Tibial artery (tissue), 4 donors: ENCODE measurements at regions not wholly inside any gene's neighbourhood (a gene's known extent, or its start where the extent isn't known, plus 50 kb on each side); places are given as distances from the start of the nearest gene placed in this dataset.

Source experiments
- DNase-seq, 2 donors: peaks; one replicate each; pipeline ENCODE4 v3.0.0-alpha.2; 2019
- H3K27ac ChIP-seq, 2 donors: fragments of 200-600 bp; sonication (generic) in 1 of 2; 1 replicate in 1 of 2; 2 replicates in 1 of 2; pipeline ENCODE4 v1.5.1; 2018 to 2019; ENCODE audit warnings: mild to moderate bottlenecking in 1 of 2
- H3K27me3 ChIP-seq, 2 donors: fragments of 200-600 bp; sonication (generic) in 1 of 2; one replicate each; pipeline versions ENCODE4 v1.5.1 to v1.6.0; 2016 to 2019
- H3K36me3 ChIP-seq, 3 donors: fragments of 200-600 bp; sonication (generic) in 2 of 3; one replicate each; pipeline ENCODE4 v1.5.1; 2016 to 2019; ENCODE audit warnings: mild to moderate bottlenecking in 2 of 3
- H3K4me1 ChIP-seq, 4 donors: fragments of 200-600 bp; sonication (generic) in 2 of 4; 1 replicate in 3 of 4; 2 replicates in 1 of 4; pipeline ENCODE4 v1.5.1; 2016 to 2019
- H3K4me3 ChIP-seq, 2 donors: fragments of 200-600 bp; sonication (generic) in 1 of 2; 1 replicate in 1 of 2; 2 replicates in 1 of 2; pipeline ENCODE4 v1.5.1; 2018 to 2019; ENCODE audit warnings: mild to moderate bottlenecking in 2 of 2
- H3K9me3 ChIP-seq, 3 donors: fragments of 200-600 bp; sonication (generic) in 1 of 3; one replicate each; pipeline ENCODE4 v1.5.1; 2016 to 2019
- CTCF ChIP-seq, 2 experiments: fragments of 200-600 bp in 1 of 2; fragments of 450-650 bp in 1 of 2; IDR thresholded peaks; one replicate each; pipeline ENCODE4 v1.5.1; 2017 to 2019; ENCODE audit warnings: antibody characterized with exemption in 2 of 2, mild to moderate bottlenecking in 1 of 2, moderate library complexity in 1 of 2
- intact Hi-C: fragments of 100-400 bp; cut with DNase I; formaldehyde crosslinking; loops from one replicate; pipeline ENCODE4 v1.15.0; 2023; ENCODE audit warnings: low total_unique reads

GRCh38 chr21:15327637-15328265 lies 263.0 kb upstream of the NRIP1 start:
- Histone ChIP-seq H3K27me3 (no peaks in the 10 kb centered on the region), H3K9me3 (peaks cover 0 to 2% (median 0%) of the 10 kb centered on the region in 3 donors), H3K4me3 (no peak overlapping the region), H3K4me1 (no peaks in the 10 kb centered on the region), H3K36me3 (no peaks in the 10 kb centered on the region), H3K27ac (no peak overlapping the region)
- peak in 1 of 2 donors; percentile 45 for DNase-seq
- intact Hi-C loops, result no loop called here
- TF ChIP-seq CTCF (IDR thresholded peaks at IDR 0.05), result no peak

- Histone ChIP-seq H3K27ac (no peak overlapping the region), H3K4me3 (no peak overlapping the region), H3K4me1 (no peaks in the 10 kb centered on the region), H3K9me3 (peaks cover 0 to 2% (median 0%) of the 10 kb centered on the region in 3 donors), H3K27me3 (no peaks in the 10 kb centered on the region), H3K36me3 (no peaks in the 10 kb centered on the region)
- intact Hi-C loops, result no loop called here
- DNase-seq, result no peak
- TF ChIP-seq CTCF (IDR thresholded peaks at IDR 0.05), result no peak
Measured at GRCh38 chr21:15329191-15329590, 264.4 kb upstream of the NRIP1 start.

DNA sequence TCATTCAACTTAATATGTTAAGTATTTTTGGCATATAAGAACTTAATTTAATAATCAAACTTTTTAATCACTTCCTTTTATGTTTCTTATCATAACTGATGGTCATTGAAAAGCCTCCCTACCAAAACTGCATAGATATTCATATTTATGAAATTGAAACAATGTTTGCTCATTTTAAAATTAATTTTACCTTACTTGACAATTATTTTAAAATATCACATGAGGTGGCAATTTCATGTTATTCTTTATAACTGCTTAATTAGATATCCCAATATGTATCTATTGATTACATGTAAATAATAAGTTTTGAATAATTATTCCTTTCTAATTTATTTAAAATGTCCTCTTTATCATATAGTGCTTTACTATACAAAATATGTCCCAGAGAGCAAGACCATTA lies 266.1 kb upstream of the NRIP1 start:
- intact Hi-C loops, result no loop called here
- no peak for TF ChIP-seq CTCF (IDR thresholded peaks at IDR 0.05)
- H3K27ac ChIP-seq, result no peak overlapping the region
- no peaks in the 10 kb centered on the region for H3K27me3 ChIP-seq
- no peaks in the 10 kb centered on the region for H3K36me3 ChIP-seq
- H3K4me3 ChIP-seq, result no peak overlapping the region
- DNase-seq, result no peak
- peaks cover 0 to 2% (median 0%) of the 10 kb centered on the region in 3 donors for H3K9me3 ChIP-seq
- no peaks in the 10 kb centered on the region for H3K4me1 ChIP-seq

DNA sequence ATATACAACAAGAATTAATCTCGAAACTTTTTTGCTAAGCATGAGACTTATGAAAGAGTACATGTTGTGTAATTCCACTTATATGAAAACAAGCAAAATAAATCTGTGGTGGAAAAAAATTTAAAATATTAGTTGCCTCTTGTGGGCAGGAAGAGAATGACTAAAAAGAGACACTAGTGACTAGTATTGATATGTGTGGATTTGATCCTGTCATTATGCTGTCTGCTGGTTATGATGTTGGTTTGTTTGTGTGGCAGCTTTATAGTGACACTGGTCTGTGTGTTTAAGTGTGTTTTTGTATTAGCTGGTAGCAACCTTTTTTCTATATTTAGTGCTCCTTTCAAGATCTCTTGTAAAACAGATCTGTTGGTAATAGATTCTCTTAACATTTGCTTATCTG lies 267.8 kb upstream of the NRIP1 start:
- TF ChIP-seq CTCF (IDR thresholded peaks at IDR 0.05), result no peak
- no peak overlapping the region for H3K27ac ChIP-seq
- no peaks in the 10 kb centered on the region for H3K36me3 ChIP-seq
- H3K27me3 ChIP-seq, result no peaks in the 10 kb centered on the region
- H3K4me3 ChIP-seq, result no peak overlapping the region
- H3K4me1 ChIP-seq, result no peaks in the 10 kb centered on the region
- intact Hi-C loops, result no loop called here
- no peaks in the 10 kb centered on the region for H3K9me3 ChIP-seq
- DNase-seq, result no peak

GRCh38 chr21:15333136-15333710 lies 268.4 kb upstream of the NRIP1 start:
- intact Hi-C loops, result no loop called here
- H3K4me3 ChIP-seq, result no peak overlapping the region
- no peaks in the 10 kb centered on the region for H3K36me3 ChIP-seq
- TF ChIP-seq CTCF (IDR thresholded peaks at IDR 0.05), result no peak
- H3K9me3 ChIP-seq, result no peaks in the 10 kb centered on the region
- no peak overlapping the region for H3K27ac ChIP-seq
- H3K27me3 ChIP-seq, result no peaks in the 10 kb centered on the region
- no peaks in the 10 kb centered on the region for H3K4me1 ChIP-seq
- no peak for DNase-seq
